ENCODE measurements at regions not wholly inside any gene's neighbourhood (a gene's known extent, or its start where the extent isn't known, plus 50 kb on each side); places are given as distances from the start of the nearest gene placed in this dataset.

DNA sequence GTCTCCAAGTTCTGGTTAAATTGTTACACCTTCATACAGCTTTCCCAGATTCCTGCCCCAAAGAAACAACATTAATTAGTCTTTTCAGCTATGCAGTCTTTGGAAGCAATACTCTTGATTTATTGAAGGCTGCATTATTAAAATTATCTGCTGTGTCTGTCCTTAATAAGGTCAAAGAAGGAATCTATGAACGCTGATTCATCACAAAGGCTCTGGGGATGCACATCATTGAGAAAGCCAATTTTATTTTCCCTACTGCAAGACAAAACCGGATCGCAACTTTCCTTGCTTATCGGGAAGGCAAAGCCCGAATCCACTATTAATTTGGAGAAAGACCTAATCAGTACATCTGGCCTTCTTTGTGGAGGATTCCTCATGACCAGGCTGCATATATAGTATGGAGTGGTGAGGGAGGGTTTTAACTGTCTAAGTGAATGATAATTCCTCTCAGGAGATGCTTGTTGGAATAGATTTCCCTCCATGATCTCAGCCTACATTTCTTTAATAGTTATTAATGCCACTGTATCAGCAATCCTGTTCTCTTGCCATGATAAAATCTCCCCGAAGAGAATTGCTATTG, 224.6 kb downstream of the PIK3C3 start:
- H3K27ac ChIP-seq (ENCODE audit: control insufficient read depth, insufficient read depth, low read length): no peak overlapping the region
- H3K4me2 ChIP-seq (ENCODE audit: control insufficient read depth, extremely low read depth, insufficient read depth, low read depth, low read length): no peak overlapping the region
- H3K9ac ChIP-seq (ENCODE audit: control insufficient read depth, extremely low read depth, insufficient read depth, low read length): no peak overlapping the region
- H3K79me2 ChIP-seq (ENCODE audit: control insufficient read depth, insufficient read depth, low read length): no peaks in the 10 kb centered on the region
- H3K9me3 ChIP-seq (ENCODE audit: control insufficient read depth, low read depth, low read length): no peaks in the 10 kb centered on the region
- DNase-seq (ENCODE audit: low read depth, low spot score) (no peak), FAIRE-seq (no peak)
- no peak overlapping the region for H3K4me3 ChIP-seq (ENCODE audit: control insufficient read depth in 2 of 3, extremely low read depth in 1 of 3, insufficient read depth in 2 of 3, low read depth in 1 of 3, low read length in 3 of 3)
- no peaks in the 10 kb centered on the region for H3K27me3 ChIP-seq (ENCODE audit: control insufficient read depth, extremely low read depth, insufficient read depth, low read length)
- H4K20me1 ChIP-seq (ENCODE audit: control insufficient read depth, extremely low read depth, insufficient read depth, low read length): no peaks in the 10 kb centered on the region
- TF ChIP-seq EZH2 (IDR thresholded peaks at IDR 0.05; ENCODE audit: low read length): no peak
- TF ChIP-seq, protein P1, sequence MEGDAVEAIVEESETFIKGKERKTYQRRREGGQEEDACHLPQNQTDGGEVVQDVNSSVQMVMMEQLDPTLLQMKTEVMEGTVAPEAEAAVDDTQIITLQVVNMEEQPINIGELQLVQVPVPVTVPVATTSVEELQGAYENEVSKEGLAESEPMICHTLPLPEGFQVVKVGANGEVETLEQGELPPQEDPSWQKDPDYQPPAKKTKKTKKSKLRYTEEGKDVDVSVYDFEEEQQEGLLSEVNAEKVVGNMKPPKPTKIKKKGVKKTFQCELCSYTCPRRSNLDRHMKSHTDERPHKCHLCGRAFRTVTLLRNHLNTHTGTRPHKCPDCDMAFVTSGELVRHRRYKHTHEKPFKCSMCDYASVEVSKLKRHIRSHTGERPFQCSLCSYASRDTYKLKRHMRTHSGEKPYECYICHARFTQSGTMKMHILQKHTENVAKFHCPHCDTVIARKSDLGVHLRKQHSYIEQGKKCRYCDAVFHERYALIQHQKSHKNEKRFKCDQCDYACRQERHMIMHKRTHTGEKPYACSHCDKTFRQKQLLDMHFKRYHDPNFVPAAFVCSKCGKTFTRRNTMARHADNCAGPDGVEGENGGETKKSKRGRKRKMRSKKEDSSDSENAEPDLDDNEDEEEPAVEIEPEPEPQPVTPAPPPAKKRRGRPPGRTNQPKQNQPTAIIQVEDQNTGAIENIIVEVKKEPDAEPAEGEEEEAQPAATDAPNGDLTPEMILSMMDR (optimal IDR thresholded peaks at IDR 0.05 in 1 of 3, IDR thresholded peaks at IDR 0.05 in 1 of 3, conservative IDR thresholded peaks at IDR 0.05 in 1 of 3; ENCODE audit: extremely low read depth in 1 of 3, insufficient read depth in 2 of 3, low read length in 3 of 3): no peak
- H3K36me3 ChIP-seq (ENCODE audit: control insufficient read depth in 2 of 2, extremely low read depth in 1 of 2, insufficient read depth in 2 of 2, low read length in 2 of 2): no peaks in the 10 kb centered on the region
- H3K9me1 ChIP-seq (ENCODE audit: control insufficient read depth, extremely low read depth, insufficient read depth, low read length): no peaks in the 10 kb centered on the region
- H3K4me1 ChIP-seq (ENCODE audit: control insufficient read depth, extremely low read depth, insufficient read depth, low read length): peaks cover 14% of the 10 kb centered on the region
- no peak overlapping the region for H2AFZ ChIP-seq (ENCODE audit: control insufficient read depth, low read length)
- dilution Hi-C loops (cut with MboI; ENCODE audit: extremely low pct_ligation_motif_present, low sequenced_read_pairs): no loop called here

GRCh38 chr18:42181474-42181873, 226.4 kb downstream of the PIK3C3 start:
- Histone ChIP-seq H3K4me3 (ENCODE audit: control insufficient read depth in 2 of 3, extremely low read depth in 1 of 3, insufficient read depth in 2 of 3, low read depth in 1 of 3, low read length in 3 of 3) (no peak overlapping the region), H3K9me1 (ENCODE audit: control insufficient read depth, extremely low read depth, insufficient read depth, low read length) (no peaks in the 10 kb centered on the region), H3K36me3 (ENCODE audit: control insufficient read depth in 2 of 2, extremely low read depth in 1 of 2, insufficient read depth in 2 of 2, low read length in 2 of 2) (no peaks in the 10 kb centered on the region), H3K79me2 (ENCODE audit: control insufficient read depth, insufficient read depth, low read length) (no peaks in the 10 kb centered on the region), H3K9me3 (ENCODE audit: control insufficient read depth, low read depth, low read length) (no peaks in the 10 kb centered on the region), H4K20me1 (ENCODE audit: control insufficient read depth, extremely low read depth, insufficient read depth, low read length) (no peaks in the 10 kb centered on the region), H3K4me2 (ENCODE audit: control insufficient read depth, extremely low read depth, insufficient read depth, low read depth, low read length) (no peak overlapping the region), H3K27me3 (ENCODE audit: control insufficient read depth, extremely low read depth, insufficient read depth, low read length) (no peaks in the 10 kb centered on the region), H2AFZ (ENCODE audit: control insufficient read depth, low read length) (no peak overlapping the region), H3K4me1 (ENCODE audit: control insufficient read depth, extremely low read depth, insufficient read depth, low read length) (peaks cover 14% of the 10 kb centered on the region), H3K9ac (ENCODE audit: control insufficient read depth, extremely low read depth, insufficient read depth, low read length) (no peak overlapping the region), H3K27ac (ENCODE audit: control insufficient read depth, insufficient read depth, low read length) (no peak overlapping the region)
- dilution Hi-C loops (cut with MboI; ENCODE audit: extremely low pct_ligation_motif_present, low sequenced_read_pairs): no loop called here
- no peak for DNase-seq (ENCODE audit: low read depth, low spot score)
- no peak for FAIRE-seq
- TF ChIP-seq EZH2 (IDR thresholded peaks at IDR 0.05; ENCODE audit: low read length): no peak
- TF ChIP-seq, protein P1 (optimal IDR thresholded peaks at IDR 0.05 in 1 of 3, IDR thresholded peaks at IDR 0.05 in 1 of 3, conservative IDR thresholded peaks at IDR 0.05 in 1 of 3; ENCODE audit: extremely low read depth in 1 of 3, insufficient read depth in 2 of 3, low read length in 3 of 3): no peak
